ENCODE measurements at regions not wholly inside any gene's neighbourhood (a gene's known extent, or its start where the extent isn't known, plus 50 kb on each side); places are given as distances from the start of the nearest gene placed in this dataset.

DNA sequence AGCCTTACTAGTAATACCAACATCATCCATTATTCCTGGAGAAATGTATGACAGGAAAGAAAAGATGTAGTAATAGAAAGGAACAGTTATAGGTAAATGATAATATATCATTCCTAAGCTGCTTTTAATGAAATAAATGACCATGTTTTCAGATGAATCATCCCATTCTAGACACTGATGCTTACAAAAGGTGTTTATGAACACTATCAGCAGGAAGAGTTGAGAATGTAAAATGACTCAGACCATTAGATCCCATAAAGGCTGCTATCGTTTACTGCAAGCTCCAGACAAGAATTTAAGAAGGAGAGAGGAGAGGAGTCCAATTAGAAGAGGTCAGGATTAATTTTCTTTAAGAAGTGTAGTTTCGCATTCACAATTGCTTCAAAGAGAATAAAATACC is 1033.5 kb downstream of the EFNA5 start:
- Histone ChIP-seq H3K23me2 (ENCODE audit: insufficient read length, low read depth, low read length, poor library complexity, severe bottlenecking) (no peaks in the 10 kb centered on the region), H3K18ac (ENCODE audit: insufficient read length, low read depth, low read length) (no peak overlapping the region), H3K79me2 (ENCODE audit: insufficient read depth, low read length) (no peaks in the 10 kb centered on the region), H3K79me1 (ENCODE audit: insufficient read depth, low read depth, low read length, poor library complexity, severe bottlenecking) (no peaks in the 10 kb centered on the region), H3K14ac (ENCODE audit: insufficient read depth, low read length) (no peak overlapping the region), H4K8ac (replicated peaks; ENCODE audit: insufficient read length, low read depth, low read length) (no peak overlapping the region), H3K27ac (ENCODE audit: insufficient read length, low read depth, low read length) (no peak overlapping the region), H3K4ac (ENCODE audit: low read depth, low read length) (no peak overlapping the region), H2BK20ac (ENCODE audit: low read depth, low read length, poor library complexity, severe bottlenecking) (no peak overlapping the region), H3K9me3 (ENCODE audit: control insufficient read depth, low read depth, low read length) (no peaks in the 10 kb centered on the region), H3T11ph (ENCODE audit: low read length) (no peak overlapping the region), H2BK5ac (ENCODE audit: insufficient read length, low read length) (no peak overlapping the region), H4K5ac (ENCODE audit: insufficient read length, low read depth, low read length) (no peak overlapping the region), H3K9ac (ENCODE audit: extremely low read depth, insufficient read length, low read length) (no peak overlapping the region), H2AFZ (ENCODE audit: low read length) (no peak overlapping the region), H2BK12ac (ENCODE audit: insufficient read length, low read depth, low read length) (no peak overlapping the region), H2BK120ac (ENCODE audit: low read depth, low read length, poor library complexity, severe bottlenecking) (no peak overlapping the region), H4K20me1 (ENCODE audit: control insufficient read depth, insufficient read depth, insufficient read length) (no peaks in the 10 kb centered on the region), H3K56ac (ENCODE audit: insufficient read length, low read depth, low read length) (no peak overlapping the region), H4K91ac (ENCODE audit: insufficient read length, low read depth, low read length) (no peak overlapping the region), H3K23ac (ENCODE audit: insufficient read length, low read depth, low read length) (no peak overlapping the region), H2BK15ac (ENCODE audit: low read depth, low read length) (no peak overlapping the region), H3K4me2 (ENCODE audit: insufficient read depth, insufficient read length, low read length) (no peak overlapping the region), H3K27me3 (ENCODE audit: insufficient read depth, low read length) (no peaks in the 10 kb centered on the region), H2AK5ac (ENCODE audit: insufficient read length, low read length) (no peak overlapping the region), H3K4me1 (ENCODE audit: insufficient read depth, low read length) (no peaks in the 10 kb centered on the region)
- WGBS (ENCODE audit: extremely low coverage, insufficient read length, low lambda C conversion rate) = no CpG with 5 or more reads among the region's 2 CpGs
- Mint-ChIP-seq H3K4me1 (no peaks in the 10 kb centered on the region), H3K27me3 (ENCODE audit: low read depth) (no peaks in the 10 kb centered on the region), H3K4me3 (no peak overlapping the region), H3K27ac (no peak overlapping the region), H3K36me3 (ENCODE audit: insufficient read depth in 1 of 3, low read depth in 3 of 3) (no peaks in the 10 kb centered on the region), H3K9me3 (peaks cover 0 to 3% of the 10 kb centered on the region in 2 experiments; a peak in 3 of 5 replicates)
- TF ChIP-seq, protein P1, sequence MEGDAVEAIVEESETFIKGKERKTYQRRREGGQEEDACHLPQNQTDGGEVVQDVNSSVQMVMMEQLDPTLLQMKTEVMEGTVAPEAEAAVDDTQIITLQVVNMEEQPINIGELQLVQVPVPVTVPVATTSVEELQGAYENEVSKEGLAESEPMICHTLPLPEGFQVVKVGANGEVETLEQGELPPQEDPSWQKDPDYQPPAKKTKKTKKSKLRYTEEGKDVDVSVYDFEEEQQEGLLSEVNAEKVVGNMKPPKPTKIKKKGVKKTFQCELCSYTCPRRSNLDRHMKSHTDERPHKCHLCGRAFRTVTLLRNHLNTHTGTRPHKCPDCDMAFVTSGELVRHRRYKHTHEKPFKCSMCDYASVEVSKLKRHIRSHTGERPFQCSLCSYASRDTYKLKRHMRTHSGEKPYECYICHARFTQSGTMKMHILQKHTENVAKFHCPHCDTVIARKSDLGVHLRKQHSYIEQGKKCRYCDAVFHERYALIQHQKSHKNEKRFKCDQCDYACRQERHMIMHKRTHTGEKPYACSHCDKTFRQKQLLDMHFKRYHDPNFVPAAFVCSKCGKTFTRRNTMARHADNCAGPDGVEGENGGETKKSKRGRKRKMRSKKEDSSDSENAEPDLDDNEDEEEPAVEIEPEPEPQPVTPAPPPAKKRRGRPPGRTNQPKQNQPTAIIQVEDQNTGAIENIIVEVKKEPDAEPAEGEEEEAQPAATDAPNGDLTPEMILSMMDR (conservative IDR thresholded peaks at IDR 0.05) = no peak
- DNase-seq = no peak
